IPS DF 6.9 (cell line): ENCODE measurements at regions not wholly inside any gene's neighbourhood (a gene's known extent, or its start where the extent isn't known, plus 50 kb on each side); places are given as distances from the start of the nearest gene placed in this dataset.
A peak's percentile ranks its signal among the peaks of the same experiment; 100 is the strongest.

Experiments used
- DNase-seq: peaks from one replicate; pipeline ENCODE4 v3.0.0-alpha.2; 2013; ENCODE audit warnings: low read depth, low spot score
- H3K27ac ChIP-seq: one replicate; pipeline ENCODE4 v1.5.1; 2013; ENCODE audit warnings: low read length, control low read depth
- H3K27me3 ChIP-seq: 2 replicates; pipeline ENCODE4 v1.6.1; 2013; ENCODE audit warnings: mild to moderate bottlenecking, low read length; ENCODE audit not compliant: control insufficient read depth, insufficient read depth
- H3K36me3 ChIP-seq: 2 replicates; pipeline ENCODE4 v1.6.1; 2013; ENCODE audit warnings: low read length; ENCODE audit not compliant: control insufficient read depth, insufficient read depth
- H3K4me1 ChIP-seq: 2 replicates; pipeline ENCODE4 v1.6.1; 2013; ENCODE audit warnings: low read length; ENCODE audit not compliant: control insufficient read depth, insufficient read depth
- H3K4me3 ChIP-seq: 2 replicates; pipeline ENCODE4 v1.5.1; 2013; ENCODE audit warnings: mild to moderate bottlenecking, low read length
- H3K9me3 ChIP-seq: 2 replicates; pipeline ENCODE4 v1.6.1; 2013; ENCODE audit warnings: low read length, inconsistent platforms; ENCODE audit not compliant: control insufficient read depth, insufficient read depth
- WGBS: extraction: QIAGEN DNeasy Blood & Tissue Kit; methylation state at CpG from one replicate; pipeline ENCODE4 v1.1.7; 2013; ENCODE audit warnings: mixed read lengths, missing lambda C conversion rate; ENCODE audit not compliant: insufficient read length, insufficient coverage; 5-methylcytosine and 5-hydroxymethylcytosine counted together

- H3K9me3 ChIP-seq = no peaks in the 10 kb centered on the region
- H3K27ac ChIP-seq = peak overlapping the region; percentile 76
- no peak for DNase-seq
- H3K36me3 ChIP-seq = no peaks in the 10 kb centered on the region
- no peaks in the 10 kb centered on the region for H3K27me3 ChIP-seq
- H3K4me1 ChIP-seq = peaks cover 1% of the 10 kb centered on the region; the same call in 1 of the 2 replicates
- no peak overlapping the region for H3K4me3 ChIP-seq
- WGBS = no CpG with 5 or more reads among the region's 7 CpGs
Observed at GRCh38 chr16:74100395-74101326, 196.0 kb upstream of the PSMD7 start.

- Histone ChIP-seq H3K4me1 (peaks cover 1% of the 10 kb centered on the region; the same call in 1 of the 2 replicates), H3K27me3 (no peaks in the 10 kb centered on the region), H3K9me3 (no peaks in the 10 kb centered on the region), H3K4me3 (no peak overlapping the region), H3K27ac (no peak overlapping the region), H3K36me3 (no peaks in the 10 kb centered on the region)
- DNase-seq = no peak
- no CpG with 5 or more reads among the region's 8 CpGs for WGBS
Observed at GRCh38 chr16:74099530-74099929, 197.1 kb upstream of the PSMD7 start.

GRCh38 chr16:74094962-74095361 is 201.7 kb upstream of the PSMD7 start:
- no peaks in the 10 kb centered on the region for H3K9me3 ChIP-seq
- H3K4me1 ChIP-seq = peaks cover 1% of the 10 kb centered on the region; the same call in 1 of the 2 replicates
- H3K27ac ChIP-seq = no peak overlapping the region
- DNase-seq = no peak
- no peak overlapping the region for H3K4me3 ChIP-seq
- no peaks in the 10 kb centered on the region for H3K27me3 ChIP-seq
- no peaks in the 10 kb centered on the region for H3K36me3 ChIP-seq
- WGBS = no CpG with 5 or more reads among the region's 1 CpG

GRCh38 chr16:74094514-74094913 is 202.1 kb upstream of the PSMD7 start:
- no CpG with 5 or more reads among the region's 4 CpGs for WGBS
- Histone ChIP-seq H3K27ac (no peak overlapping the region), H3K4me3 (no peak overlapping the region), H3K4me1 (no peaks in the 10 kb centered on the region), H3K36me3 (no peaks in the 10 kb centered on the region), H3K27me3 (no peaks in the 10 kb centered on the region), H3K9me3 (no peaks in the 10 kb centered on the region)
- no peak for DNase-seq

GRCh38 chr16:74092336-74092735 is 204.3 kb upstream of the PSMD7 start:
- Histone ChIP-seq H3K9me3 (no peaks in the 10 kb centered on the region), H3K27me3 (no peaks in the 10 kb centered on the region), H3K36me3 (no peaks in the 10 kb centered on the region), H3K27ac (no peak overlapping the region), H3K4me1 (no peaks in the 10 kb centered on the region), H3K4me3 (no peak overlapping the region)
- no peak for DNase-seq
- WGBS = no CpG with 5 or more reads among the region's 4 CpGs

GRCh38 chr16:74090871-74091270 is 205.7 kb upstream of the PSMD7 start:
- no CpG with 5 or more reads among the region's 4 CpGs for WGBS

GRCh38 chr16:74083541-74083940 is 213.1 kb upstream of the PSMD7 start:
- H3K27ac ChIP-seq = no peak overlapping the region
- H3K36me3 ChIP-seq = no peaks in the 10 kb centered on the region
- H3K27me3 ChIP-seq = no peaks in the 10 kb centered on the region
- H3K4me1 ChIP-seq = no peaks in the 10 kb centered on the region
- no CpG with 5 or more reads among the region's 3 CpGs for WGBS
- H3K9me3 ChIP-seq = no peaks in the 10 kb centered on the region
- H3K4me3 ChIP-seq = no peak overlapping the region
- no peak for DNase-seq

More at GRCh38 chr16:74090871-74091270, 205.7 kb upstream of the PSMD7 start:
- Histone ChIP-seq H3K27me3 (no peaks in the 10 kb centered on the region), H3K4me3 (no peak overlapping the region), H3K36me3 (no peaks in the 10 kb centered on the region), H3K9me3 (no peaks in the 10 kb centered on the region), H3K27ac (no peak overlapping the region), H3K4me1 (no peaks in the 10 kb centered on the region)
- DNase-seq = no peak

- H3K27me3 ChIP-seq = no peaks in the 10 kb centered on the region
- H3K9me3 ChIP-seq = no peaks in the 10 kb centered on the region
- peaks cover 1% of the 10 kb centered on the region; the same call in 1 of the 2 replicates for H3K4me1 ChIP-seq
- no peak overlapping the region for H3K27ac ChIP-seq
- no CpG with 5 or more reads among the region's 8 CpGs for WGBS
- no peaks in the 10 kb centered on the region for H3K36me3 ChIP-seq
- DNase-seq = no peak
- no peak overlapping the region for H3K4me3 ChIP-seq
Observed at GRCh38 chr16:74080311-74080710, 216.3 kb upstream of the PSMD7 start.

- WGBS = no CpG with 5 or more reads among the region's 1 CpG
- DNase-seq = no peak
- H3K4me3 ChIP-seq = no peak overlapping the region
- no peaks in the 10 kb centered on the region for H3K27me3 ChIP-seq
- peaks cover 1% of the 10 kb centered on the region; the same call in 1 of the 2 replicates for H3K4me1 ChIP-seq
- H3K9me3 ChIP-seq = no peaks in the 10 kb centered on the region
- no peaks in the 10 kb centered on the region for H3K36me3 ChIP-seq
- H3K27ac ChIP-seq = no peak overlapping the region
Observed at GRCh38 chr16:74079232-74079586, 217.4 kb upstream of the PSMD7 start.

- no peak for DNase-seq
- Histone ChIP-seq H3K9me3 (no peaks in the 10 kb centered on the region), H3K27ac (no peak overlapping the region), H3K4me1 (peaks cover 1% of the 10 kb centered on the region; the same call in 1 of the 2 replicates), H3K27me3 (no peaks in the 10 kb centered on the region), H3K4me3 (no peak overlapping the region), H3K36me3 (no peaks in the 10 kb centered on the region)
- WGBS = no CpG with 5 or more reads among the region's 8 CpGs
Observed at GRCh38 chr16:74078511-74079231, 217.9 kb upstream of the PSMD7 start.
